ENCODE measurements at regions not wholly inside any gene's neighbourhood (a gene's known extent, or its start where the extent isn't known, plus 50 kb on each side); places are given as distances from the start of the nearest gene placed in this dataset.

GRCh38 chr9:88024896-88025295 lies 50.6 kb upstream of the CDK20 start:
- H3K4me1 Mint-ChIP-seq: peaks cover 4% of the 10 kb centered on the region
- 84 to 94% methylated on average over 3 to 4 of the region's 4 CpGs for WGBS, 2 experiments (ENCODE audit: insufficient coverage in 1 of 2, insufficient read length in 1 of 2)

More at GRCh38 chr9:88024896-88025295, 50.6 kb upstream of the CDK20 start:
- Mint-ChIP-seq H3K27ac (no peak overlapping the region), H3K9me3 (no peaks in the 10 kb centered on the region), H3K4me3 (no peak overlapping the region), H3K27me3 (ENCODE audit: insufficient read depth) (no peaks in the 10 kb centered on the region), H3K36me3 (ENCODE audit: low read depth) (no peaks in the 10 kb centered on the region)
- no peaks in the 10 kb centered on the region for H3K36me3 ChIP-seq (ENCODE audit: control insufficient read depth, insufficient read depth, low read length)
- DNase-seq: no peak
- no peak overlapping the region for H3K9ac ChIP-seq (ENCODE audit: extremely low read depth, low read length, poor library complexity, severe bottlenecking)
- no peaks in the 10 kb centered on the region for H3K9me3 ChIP-seq (ENCODE audit: control insufficient read depth, low read length)
- no peaks in the 10 kb centered on the region for H3K27me3 ChIP-seq (ENCODE audit: control insufficient read depth, insufficient read depth, low read length, poor library complexity, severe bottlenecking)
- no peaks in the 10 kb centered on the region for H3K4me1 ChIP-seq (ENCODE audit: control insufficient read depth, insufficient read depth, low read length)
- no peak overlapping the region for H3K4me3 ChIP-seq (ENCODE audit: low read length)
- no peak overlapping the region for H3K27ac ChIP-seq (ENCODE audit: low read depth, low read length)
- TF ChIP-seq CTCF (conservative IDR thresholded peaks at IDR 0.05): no peak

Measured in endodermal cell (in vitro differentiated cells).